GM18873 (cell line): ENCODE measurements at regions not wholly inside any gene's neighbourhood (a gene's known extent, or its start where the extent isn't known, plus 50 kb on each side); places are given as distances from the start of the nearest gene placed in this dataset.
"Not testable (repeated sequence)": the region's sequence is repeated elsewhere in the genome, so short reads cannot be mapped to it uniquely, and the experiment has no call there.

Experiments
- ATAC-seq: cut with Tn5 transposase; IDR thresholded peaks from one replicate; pipeline ENCODE4 v1.9.1; 2021; ENCODE audit warnings: mild to moderate bottlenecking, moderate library complexity, moderate number of reproducible peaks; ENCODE audit not compliant: unreplicated experiment, low FRiP score

GRCh38 chr11:110514967-110515366 lies 85.2 kb downstream of the FDX1 start:
- ATAC-seq: no peak

- ATAC-seq: not testable (repeated sequence)
Measured at GRCh38 chr11:110517381-110517780, 87.6 kb downstream of the FDX1 start.

- ATAC-seq: no peak
Measured at GRCh38 chr11:110518809-110519514, 89.2 kb downstream of the FDX1 start.

GRCh38 chr11:110519796-110520195 lies 90.0 kb downstream of the FDX1 start:
- no peak for ATAC-seq

- ATAC-seq: no peak
Measured at GRCh38 chr11:110522471-110522870, 92.7 kb downstream of the FDX1 start.

GRCh38 chr11:110524238-110524637 lies 94.5 kb downstream of the FDX1 start:
- ATAC-seq: no peak

- peak; percentile 93 for ATAC-seq
Measured at GRCh38 chr11:110525883-110526282, 96.1 kb downstream of the FDX1 start.

- peak; percentile 50 for ATAC-seq
Measured at GRCh38 chr11:110526323-110526722, 96.6 kb downstream of the FDX1 start.
